ENCODE measurements at regions not wholly inside any gene's neighbourhood (a gene's known extent, or its start where the extent isn't known, plus 50 kb on each side); places are given as distances from the start of the nearest gene placed in this dataset.

- no peak overlapping the region for H3K4me3 ChIP-seq (ENCODE audit: extremely low read depth in 1 of 4, insufficient read depth in 2 of 4, low read depth in 3 of 4, low read length in 4 of 4)
- H3K27ac ChIP-seq (ENCODE audit: low read depth, low read length) = no peak overlapping the region
- WGBS, 2 experiments (ENCODE audit: extremely low coverage in 1 of 2, insufficient coverage in 1 of 2, insufficient read length in 1 of 2, insufficient replicate concordance in 2 of 2, low coverage in 1 of 2, low lambda C conversion rate in 2 of 2, missing lambda C conversion rate in 1 of 2) = 95% methylated on average over 3 of the region's 3 CpGs; no CpG with 5 or more reads in 1 of the 2 experiments
- H2BK12ac ChIP-seq (ENCODE audit: low read depth, low read length) = no peak overlapping the region
- no peak overlapping the region for H4K5ac ChIP-seq (ENCODE audit: insufficient read length, low read depth, low read length)
- no peak overlapping the region for H3K4me2 ChIP-seq (ENCODE audit: insufficient read depth in 1 of 2, low read depth in 2 of 2, low read length in 2 of 2)
- TF ChIP-seq YY1 (IDR thresholded peaks at IDR 0.05; ENCODE audit: low read depth, low read length) (no peak), BACH1 (IDR thresholded peaks at IDR 0.05; ENCODE audit: low read length) (no peak), SIX5 (IDR thresholded peaks at IDR 0.05; ENCODE audit: low read depth, low read length) (no peak), CTBP2 (IDR thresholded peaks at IDR 0.05; ENCODE audit: borderline replicate concordance, insufficient read depth, insufficient read length, low read length) (no peak), TAF1 (IDR thresholded peaks at IDR 0.05; ENCODE audit: low read depth, low read length) (no peak), GABPA (IDR thresholded peaks at IDR 0.05; ENCODE audit: borderline replicate concordance, insufficient read depth, low read length) (no peak), EZH2 (IDR thresholded peaks at IDR 0.05; ENCODE audit: low read depth, low read length, severe bottlenecking) (no peak), CBX8 (IDR thresholded peaks at IDR 0.05; ENCODE audit: borderline replicate concordance, low read depth, low read length) (no peak), POU5F1 (IDR thresholded peaks at IDR 0.05; ENCODE audit: low read depth, low read length) (no peak), MAFK (IDR thresholded peaks at IDR 0.05; ENCODE audit: low read depth, low read length) (no peak), TCF12 (IDR thresholded peaks at IDR 0.05; ENCODE audit: low read depth, low read length) (no peak), MAX (IDR thresholded peaks at IDR 0.05) (no peak), CHD2 (IDR thresholded peaks at IDR 0.05; ENCODE audit: low read length) (no peak), ZNF274 (IDR thresholded peaks at IDR 0.05; ENCODE audit: borderline replicate concordance, extremely low read depth, low read length) (no peak)
- TF ChIP-seq, protein P1, sequence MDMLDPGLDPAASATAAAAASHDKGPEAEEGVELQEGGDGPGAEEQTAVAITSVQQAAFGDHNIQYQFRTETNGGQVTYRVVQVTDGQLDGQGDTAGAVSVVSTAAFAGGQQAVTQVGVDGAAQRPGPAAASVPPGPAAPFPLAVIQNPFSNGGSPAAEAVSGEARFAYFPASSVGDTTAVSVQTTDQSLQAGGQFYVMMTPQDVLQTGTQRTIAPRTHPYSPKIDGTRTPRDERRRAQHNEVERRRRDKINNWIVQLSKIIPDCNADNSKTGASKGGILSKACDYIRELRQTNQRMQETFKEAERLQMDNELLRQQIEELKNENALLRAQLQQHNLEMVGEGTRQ (IDR thresholded peaks at IDR 0.05; ENCODE audit: low read length) = no peak
- no peak overlapping the region for H3K56ac ChIP-seq (replicated peaks; ENCODE audit: insufficient read length, low read depth, low read length)
- H2AK5ac ChIP-seq (ENCODE audit: low read depth, low read length) = no peak overlapping the region
- ChIA-PET CTCF (ENCODE audit: partially characterized antibody) (no interaction called here), POLR2A (ENCODE audit: partially characterized antibody) (no interaction called here)
- no peaks in the 10 kb centered on the region for H3K27me3 ChIP-seq (replicated peaks in 1 of 4; ENCODE audit: control insufficient read depth in 3 of 4, extremely low read depth in 1 of 4, insufficient read depth in 3 of 4, low read length in 3 of 4)
- no peak overlapping the region for H4K91ac ChIP-seq (replicated peaks; ENCODE audit: insufficient read length, low read length)
- H3K79me1 ChIP-seq (ENCODE audit: low read depth, low read length) = no peaks in the 10 kb centered on the region
- no peak for DNase-seq (ENCODE audit: low read depth in 1 of 2, low spot score in 2 of 2)
- H3K79me2 ChIP-seq (ENCODE audit: control insufficient read depth in 1 of 2, insufficient read depth in 2 of 2, low read length in 2 of 2) = no peaks in the 10 kb centered on the region
- no peak overlapping the region for H2BK120ac ChIP-seq (replicated peaks; ENCODE audit: low read depth, low read length)
- no peak overlapping the region for H3K18ac ChIP-seq (ENCODE audit: extremely low read depth, low read length)
- no peak overlapping the region for H2BK15ac ChIP-seq (ENCODE audit: low read length)
- H2AFZ ChIP-seq (ENCODE audit: low read length) = no peak overlapping the region
- H4K8ac ChIP-seq (ENCODE audit: extremely low read depth, insufficient read depth, low read length) = no peak overlapping the region
- H3K36me3 ChIP-seq (ENCODE audit: control insufficient read depth in 2 of 4, insufficient read depth in 4 of 4, low read length in 3 of 4) = no peaks in the 10 kb centered on the region
- H3K4ac ChIP-seq (replicated peaks; ENCODE audit: insufficient read length, low read depth, low read length) = no peak overlapping the region
- H2BK20ac ChIP-seq (ENCODE audit: low read length) = no peak overlapping the region
- no peaks in the 10 kb centered on the region for H3K4me1 ChIP-seq (replicated peaks in 1 of 4; ENCODE audit: control insufficient read depth in 3 of 4, insufficient read depth in 4 of 4, low read length in 3 of 4)
- H3K14ac ChIP-seq (ENCODE audit: insufficient read length) = no peak overlapping the region
- H3K23me2 ChIP-seq (ENCODE audit: low read depth, low read length) = no peaks in the 10 kb centered on the region
- H3K23ac ChIP-seq (ENCODE audit: insufficient read length) = no peak overlapping the region
- no peaks in the 10 kb centered on the region for H3K9me3 ChIP-seq (ENCODE audit: insufficient read depth in 2 of 2, low read depth in 1 of 2, low read length in 1 of 2)
- H4K20me1 ChIP-seq (replicated peaks in 1 of 2; ENCODE audit: control insufficient read depth in 1 of 2, insufficient read depth in 2 of 2, low read length in 2 of 2) = no peaks in the 10 kb centered on the region
- H2BK5ac ChIP-seq (ENCODE audit: low read depth, low read length) = no peak overlapping the region
- no peak for FAIRE-seq
- no peak overlapping the region for H3K9ac ChIP-seq (replicated peaks in 1 of 4; ENCODE audit: extremely low read depth in 1 of 4, low read depth in 3 of 4, low read length in 3 of 4)
These were observed 801.6 kb upstream of the NR2F2 start for GRCh38 chr15:95528920-95529319.

Measured in H1 (cell line).